ENCODE measurements at regions not wholly inside any gene's neighbourhood (a gene's known extent, or its start where the extent isn't known, plus 50 kb on each side); places are given as distances from the start of the nearest gene placed in this dataset.

DNA sequence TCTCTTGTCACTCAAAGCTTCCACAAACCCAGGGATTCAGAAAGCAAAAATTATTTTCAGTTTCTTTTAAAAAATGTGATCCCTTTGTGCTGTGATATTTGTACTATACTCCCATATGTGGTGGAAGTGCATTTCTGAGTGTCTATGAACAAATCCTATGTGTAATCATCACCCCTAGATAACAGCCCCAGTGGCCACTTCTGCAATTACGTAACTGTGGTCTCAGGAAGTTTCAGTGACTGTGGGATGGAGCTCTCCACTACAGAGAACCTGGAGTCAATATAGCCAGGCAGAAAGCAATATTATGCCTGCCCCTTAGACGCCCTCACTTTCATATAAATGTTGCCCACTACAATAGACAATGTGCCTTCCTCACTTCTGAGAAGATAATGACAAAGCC is 1101.7 kb upstream of the GHITM start:
- DNase-seq: no peak

DNA sequence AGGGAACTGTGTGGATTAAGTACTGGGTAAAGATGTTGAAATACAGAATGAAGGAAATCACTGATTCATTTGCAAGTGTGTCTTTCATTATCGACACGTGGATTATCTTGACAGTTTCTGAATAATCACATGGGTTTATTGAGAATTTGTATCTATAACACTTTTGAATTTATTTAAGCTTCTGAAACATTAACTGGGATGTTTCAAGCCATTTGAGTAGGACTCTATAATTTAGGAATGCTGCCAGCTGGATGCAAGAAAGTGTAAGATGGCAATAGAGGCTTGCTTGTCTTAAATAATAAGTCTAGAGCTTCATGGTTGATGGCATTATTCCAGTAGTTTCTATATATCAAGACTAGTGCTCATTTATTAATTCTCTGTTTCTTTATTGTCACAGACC is 1100.7 kb upstream of the GHITM start:
- no peak for DNase-seq

DNA sequence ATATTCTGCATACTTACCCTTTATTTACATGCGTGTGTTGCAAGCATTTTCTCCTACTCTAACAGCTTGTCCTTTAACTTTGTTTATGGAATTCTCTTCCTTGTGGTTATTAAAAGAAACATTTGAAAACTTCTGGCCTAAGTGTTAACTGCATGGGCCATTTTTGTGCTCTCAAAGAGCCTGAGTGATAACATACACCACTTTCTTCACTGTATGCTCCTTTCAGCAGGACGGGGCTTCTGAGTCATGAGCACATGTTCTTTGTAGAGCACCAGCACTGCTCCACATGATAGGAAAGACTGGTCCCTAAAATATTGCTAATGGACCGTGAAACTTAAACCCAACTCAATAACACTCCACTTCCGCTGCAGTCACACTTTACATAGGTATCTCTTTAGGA is 1093.6 kb upstream of the GHITM start:
- no peak for DNase-seq

DNA sequence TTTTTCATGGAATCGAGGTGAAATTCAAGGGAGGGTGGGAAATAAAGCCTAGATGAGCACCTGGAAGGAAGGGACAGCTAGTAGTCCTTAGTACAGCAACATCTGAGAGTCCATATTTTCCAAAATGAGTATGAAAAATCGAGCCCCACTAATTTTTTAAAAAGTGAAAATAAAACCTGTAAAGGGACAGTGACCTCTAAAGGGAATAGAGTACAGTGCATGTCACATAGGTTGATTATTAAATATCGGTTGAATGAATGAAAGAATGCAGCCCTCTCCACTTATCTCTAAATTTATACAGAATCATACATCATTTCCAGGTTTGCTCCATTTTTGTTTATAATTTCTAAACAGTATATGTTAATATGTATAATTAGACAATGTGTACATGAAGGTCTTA is 1088.5 kb upstream of the GHITM start:
- no peak for DNase-seq

DNA sequence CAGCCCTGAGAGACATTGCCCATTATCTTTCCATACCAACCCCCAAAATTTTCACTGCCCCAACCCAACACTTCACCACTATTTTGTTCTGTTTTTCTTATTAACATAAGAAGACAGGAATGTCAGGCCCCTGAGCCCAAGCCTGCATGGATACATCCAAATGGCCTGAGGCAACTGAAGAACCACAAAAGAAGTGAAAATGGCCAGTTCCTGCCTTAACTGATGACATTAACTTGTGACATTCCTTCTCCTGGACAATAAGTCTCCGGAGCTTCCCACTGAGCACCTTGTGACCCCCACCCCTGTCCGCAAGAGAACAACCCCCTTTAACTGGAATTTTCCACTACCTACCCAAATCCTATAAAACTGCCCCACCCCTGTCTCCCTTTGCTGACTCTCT is 1076.4 kb upstream of the GHITM start:
- no peak for DNase-seq

DNA sequence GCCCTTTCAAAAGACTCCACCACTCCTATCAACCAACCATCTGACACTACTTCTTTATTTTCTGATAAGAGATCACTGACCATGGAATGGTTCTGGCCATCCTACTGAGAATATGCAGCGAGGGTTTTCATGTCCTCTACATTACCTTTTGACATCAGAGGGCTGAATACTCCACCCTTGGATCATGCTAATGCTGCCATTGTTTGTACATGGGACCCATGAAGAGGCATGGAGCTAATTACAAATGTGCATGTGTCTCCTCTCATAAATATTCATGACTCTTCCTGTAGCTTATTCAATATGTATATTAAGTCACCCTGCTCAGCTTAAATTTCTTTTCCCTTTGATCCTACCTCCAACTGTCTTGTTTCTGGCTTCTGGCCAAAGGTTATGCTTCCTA is 1065.8 kb upstream of the GHITM start:
- no peak for DNase-seq

DNA sequence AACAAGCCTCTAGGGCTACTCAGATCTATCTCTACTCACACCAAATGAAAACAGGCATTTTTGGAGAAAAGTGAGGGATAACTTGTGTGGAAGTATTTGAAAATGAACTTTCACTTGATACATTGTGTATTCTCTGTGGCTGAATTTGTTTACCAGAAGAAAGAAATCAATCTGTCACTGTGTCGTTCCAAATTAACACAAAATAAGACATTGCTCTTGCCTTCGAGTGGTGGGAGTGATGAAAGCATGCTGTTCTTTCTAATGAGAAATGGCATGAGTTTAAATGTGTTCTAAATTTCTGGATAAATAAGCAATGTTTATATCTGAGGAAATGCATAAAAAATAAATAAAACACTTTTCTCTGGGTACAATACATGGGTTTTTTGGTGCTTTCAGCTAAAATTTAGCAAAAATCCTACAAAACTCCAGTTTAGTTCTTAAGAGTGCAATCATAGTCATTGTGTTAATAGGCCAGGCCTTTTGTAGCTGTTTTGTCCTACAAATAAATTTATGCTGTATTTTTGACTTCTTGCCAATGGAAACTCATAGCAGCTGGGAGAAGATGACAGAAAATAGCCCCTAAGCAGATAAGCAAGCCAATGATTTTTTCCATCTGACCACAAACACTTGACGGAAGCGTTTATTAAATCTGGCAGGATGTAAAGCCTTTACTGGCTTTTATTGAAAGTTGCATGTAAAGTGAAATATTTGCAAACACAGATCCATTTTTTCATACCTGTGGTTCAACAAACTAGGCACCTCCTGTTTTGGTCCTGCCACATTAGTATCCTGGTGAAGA is 1064.1 kb upstream of the GHITM start:
- peak; percentile 1 for DNase-seq

DNA sequence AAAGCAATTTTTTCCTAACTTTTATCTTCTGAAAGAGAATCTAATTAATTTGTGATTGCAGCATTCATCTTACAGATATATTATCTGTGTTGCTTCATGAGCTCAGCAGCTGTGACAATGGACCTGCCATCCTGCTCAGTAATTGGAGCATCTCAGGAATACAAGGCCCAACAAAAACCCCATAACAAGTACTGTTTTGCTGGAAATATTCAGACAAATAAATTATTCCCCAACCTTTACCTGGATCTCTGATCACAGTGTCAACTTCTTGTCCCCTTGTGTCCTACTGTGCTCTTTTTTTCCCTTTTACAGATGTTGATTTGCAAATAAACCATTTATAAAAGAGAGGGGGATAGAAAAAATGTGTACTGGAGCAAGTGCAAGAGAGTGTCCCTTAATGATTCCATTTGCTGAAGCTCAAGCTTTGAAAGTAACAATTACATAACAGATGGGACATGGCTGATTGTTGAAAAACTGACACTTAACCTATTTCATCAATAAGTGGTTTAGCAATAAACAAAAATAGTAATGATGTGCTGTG is 1063.4 kb upstream of the GHITM start:
- no peak for DNase-seq

DNA sequence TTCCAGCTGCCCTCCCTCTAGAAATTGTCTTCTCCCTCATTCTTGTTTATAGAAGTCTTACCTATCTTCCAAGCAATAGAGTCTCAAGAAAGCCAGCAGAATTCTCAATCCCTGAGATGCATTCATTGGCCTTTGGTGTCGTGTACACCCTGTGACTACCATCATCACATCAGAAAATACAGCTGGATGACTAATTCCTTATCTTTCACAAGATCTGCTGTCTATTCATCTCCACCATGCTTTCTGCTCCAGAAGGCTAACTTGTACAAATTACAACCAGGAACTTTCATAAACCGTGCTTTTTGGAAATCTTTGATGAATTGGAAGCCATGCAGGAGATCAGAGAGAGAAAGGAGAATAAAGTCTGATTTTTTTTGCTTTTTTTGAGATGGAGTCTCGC is 1062.9 kb upstream of the GHITM start:
- DNase-seq: no peak

DNA sequence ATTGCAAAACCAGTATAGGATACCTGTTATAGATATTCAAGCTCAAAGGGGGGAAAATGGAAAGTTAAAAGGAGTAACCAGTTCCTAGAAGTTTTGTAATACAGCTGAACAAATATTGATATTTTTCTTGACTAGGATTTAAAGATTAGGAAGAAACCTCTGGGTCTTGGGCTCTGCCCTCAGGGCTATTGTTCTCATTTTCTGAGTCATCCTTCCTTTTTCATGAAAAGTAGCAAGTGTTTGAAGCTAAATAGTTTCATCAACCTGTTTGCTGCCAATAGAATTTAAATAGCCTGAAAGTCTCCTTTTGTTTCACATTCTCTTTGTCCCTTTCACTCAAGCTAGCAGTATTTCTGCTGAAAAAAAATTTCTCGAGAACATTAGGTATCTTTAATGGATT is 1061.1 kb upstream of the GHITM start:
- DNase-seq: no peak

DNA sequence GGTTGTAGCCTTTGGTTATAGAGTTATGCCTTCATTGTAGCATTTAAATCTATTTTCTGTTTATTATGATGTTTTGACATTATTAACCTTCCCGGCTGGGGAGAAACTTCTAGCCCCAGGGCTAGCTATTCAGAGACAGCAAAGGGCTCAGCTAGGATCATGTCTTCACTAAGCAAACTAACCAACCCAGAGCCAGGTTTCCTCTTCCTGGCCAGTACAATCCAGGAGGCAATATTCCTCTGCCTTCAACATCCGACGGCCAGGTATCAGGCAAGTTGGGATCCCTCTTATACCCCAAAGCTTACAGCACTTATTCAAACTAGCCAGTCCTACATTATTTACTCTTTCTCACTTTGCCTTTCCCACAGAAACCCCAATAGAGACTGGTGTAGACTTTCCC is 1060.7 kb upstream of the GHITM start:
- DNase-seq: no peak

DNA sequence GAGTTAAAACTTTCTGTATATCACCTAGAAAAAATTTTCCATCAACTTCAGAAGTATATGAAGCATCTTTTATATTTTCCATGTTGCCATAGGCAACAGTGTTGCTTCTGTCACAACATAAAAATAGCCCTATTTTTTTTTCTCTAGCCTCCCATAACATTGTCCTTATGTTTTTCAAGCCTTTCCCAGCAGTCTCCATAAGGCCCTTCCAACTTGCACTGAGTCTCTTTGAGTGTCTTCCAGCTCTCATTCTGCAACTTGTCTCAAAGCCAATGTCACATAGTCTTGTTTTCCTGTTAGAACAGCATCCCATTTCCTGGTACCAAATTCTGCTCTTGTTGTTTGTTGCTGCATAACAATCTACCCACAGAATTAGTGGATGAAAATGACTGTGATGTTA is 1055.5 kb upstream of the GHITM start:
- DNase-seq: no peak

DNA sequence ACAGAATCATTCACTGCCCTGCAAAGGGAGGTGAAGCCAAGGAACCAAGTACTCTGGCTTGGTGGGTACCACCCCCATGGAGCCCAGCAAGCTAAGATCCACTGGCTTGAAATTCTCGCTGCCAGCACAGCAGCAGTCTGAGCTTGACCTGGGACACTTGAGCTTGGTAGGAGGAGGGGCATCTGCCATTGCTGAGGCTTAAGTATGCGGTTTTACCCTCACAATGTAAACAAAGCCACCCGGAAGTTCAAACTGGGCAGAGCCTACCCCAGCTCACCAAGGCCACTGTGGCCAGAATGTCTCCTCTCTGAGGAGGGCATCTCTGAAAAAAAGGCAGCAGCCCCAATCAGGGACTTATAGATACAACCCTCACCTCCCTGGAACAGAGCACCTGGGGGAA is 1050.0 kb upstream of the GHITM start:
- no peak for DNase-seq

DNA sequence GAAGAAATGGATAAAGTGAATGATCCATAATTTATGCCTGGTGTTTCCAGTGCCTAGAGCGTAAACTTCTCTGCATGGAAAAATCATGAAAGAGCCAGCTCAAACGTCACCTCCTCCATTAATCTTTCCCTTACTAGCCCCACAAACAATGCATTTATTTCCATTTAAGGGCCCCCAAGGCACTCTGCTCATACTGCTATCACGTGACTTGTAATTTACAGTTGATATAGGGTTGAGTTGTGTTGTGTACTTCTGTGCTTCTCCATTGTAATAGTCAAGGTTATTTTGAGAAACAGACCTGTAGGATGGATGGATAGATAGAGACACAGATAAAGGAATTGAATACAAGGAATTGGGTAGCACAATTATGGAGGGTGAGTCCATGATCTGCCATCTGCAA is 1034.7 kb upstream of the GHITM start:
- no peak for DNase-seq

DNA sequence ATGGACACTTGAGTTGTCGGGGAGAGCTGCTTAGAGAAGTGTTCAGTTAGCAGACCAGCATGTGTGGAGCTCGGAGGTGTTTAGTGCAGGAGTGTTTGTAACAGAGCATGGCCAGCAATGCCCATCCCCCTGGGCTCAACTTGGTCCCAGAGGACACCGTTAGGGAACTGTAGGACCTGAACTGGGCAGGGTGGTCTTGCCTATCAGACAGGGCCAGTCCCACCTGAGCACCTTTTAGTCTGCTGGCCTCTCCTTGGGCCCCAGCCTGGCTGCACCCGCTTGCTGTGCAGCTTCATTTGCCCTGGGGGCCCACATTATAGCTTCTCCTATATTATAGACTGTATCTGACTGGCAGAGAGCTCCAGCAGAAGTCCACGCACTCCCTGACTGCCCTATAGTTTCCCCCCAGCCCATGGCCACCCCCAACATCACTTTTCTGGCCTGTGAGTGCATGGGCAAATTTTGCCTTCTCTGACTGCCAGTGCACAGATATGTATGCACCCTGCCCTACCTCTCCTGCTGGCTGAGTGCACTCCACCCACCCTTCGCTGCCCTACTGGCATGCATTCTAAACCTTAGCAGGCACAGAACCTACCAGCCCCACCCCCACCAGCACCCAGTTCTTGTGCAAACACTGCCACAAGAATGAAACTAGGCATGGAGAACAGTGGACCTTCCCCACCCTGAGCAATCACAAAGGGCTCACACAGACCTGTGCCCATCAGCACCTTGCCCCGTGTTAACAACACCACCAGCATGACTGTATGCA is 1030.6 kb upstream of the GHITM start:
- DNase-seq: no peak

DNA sequence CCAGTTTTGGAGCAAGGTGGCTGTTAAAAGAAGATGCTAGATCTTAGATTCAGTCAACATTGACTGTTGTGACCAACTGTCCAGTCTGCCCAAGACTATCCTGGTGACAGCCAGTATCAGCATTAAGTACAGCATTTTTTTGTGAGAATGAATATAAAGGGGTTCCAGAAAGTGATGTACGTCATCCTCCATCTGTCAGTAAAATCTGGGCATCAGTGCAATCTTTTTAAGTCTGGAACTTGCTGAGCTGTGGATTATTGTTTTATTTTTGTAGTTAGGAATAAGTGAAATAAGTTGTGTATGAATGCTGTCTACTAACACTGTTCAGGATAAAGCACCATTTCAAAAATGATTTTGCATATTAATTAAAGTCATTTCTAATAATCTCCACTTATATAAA is 1020.0 kb upstream of the GHITM start:
- DNase-seq: no peak

DNA sequence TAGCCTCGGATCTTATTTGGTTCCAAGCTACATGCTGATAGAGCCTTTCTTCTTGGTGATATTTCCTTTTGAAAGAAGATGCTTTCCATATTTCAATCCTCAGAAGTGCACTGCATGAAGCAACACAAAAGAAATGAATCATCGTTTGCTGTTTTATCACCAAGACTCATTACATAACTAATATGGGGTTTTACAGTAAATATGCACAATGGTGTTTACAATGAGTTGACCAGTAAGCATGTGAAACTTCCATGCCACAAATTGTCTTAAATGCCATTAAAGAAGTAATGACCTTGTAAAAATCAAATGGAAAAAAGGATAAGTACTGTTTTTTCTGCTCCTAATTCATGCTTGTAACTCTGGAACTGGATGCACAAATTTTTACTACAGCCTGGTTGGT is 1017.0 kb upstream of the GHITM start:
- no peak for DNase-seq

DNA sequence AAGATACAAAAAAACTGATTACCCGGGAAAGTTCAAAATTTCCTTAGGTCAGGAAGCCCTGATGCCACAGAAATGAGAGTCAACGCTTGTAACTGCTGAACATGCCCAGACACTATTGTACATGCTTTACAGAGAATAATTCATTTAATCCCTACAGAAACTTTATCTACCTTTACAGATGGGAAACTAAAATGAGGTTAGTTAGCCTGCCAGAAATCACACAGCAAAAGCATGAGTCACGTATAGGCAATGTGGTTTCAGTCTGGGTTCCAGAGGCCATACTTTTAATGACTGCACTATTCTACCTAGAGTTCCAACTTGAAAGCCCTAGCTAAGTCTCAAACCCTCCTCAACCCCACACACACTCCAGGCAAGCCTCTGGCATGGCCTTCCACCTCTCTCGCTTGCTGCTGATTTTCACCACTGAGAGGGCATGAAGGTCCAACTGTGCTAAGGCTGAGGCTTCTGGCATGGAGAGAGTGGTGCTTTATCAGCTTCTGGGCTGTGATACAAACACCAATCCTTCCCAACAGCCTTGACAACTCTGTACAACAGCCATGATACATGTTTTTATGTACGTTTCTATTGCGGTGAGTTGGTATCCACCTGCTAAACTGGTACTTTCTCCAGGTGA is 1011.2 kb upstream of the GHITM start:
- no peak for DNase-seq

DNA sequence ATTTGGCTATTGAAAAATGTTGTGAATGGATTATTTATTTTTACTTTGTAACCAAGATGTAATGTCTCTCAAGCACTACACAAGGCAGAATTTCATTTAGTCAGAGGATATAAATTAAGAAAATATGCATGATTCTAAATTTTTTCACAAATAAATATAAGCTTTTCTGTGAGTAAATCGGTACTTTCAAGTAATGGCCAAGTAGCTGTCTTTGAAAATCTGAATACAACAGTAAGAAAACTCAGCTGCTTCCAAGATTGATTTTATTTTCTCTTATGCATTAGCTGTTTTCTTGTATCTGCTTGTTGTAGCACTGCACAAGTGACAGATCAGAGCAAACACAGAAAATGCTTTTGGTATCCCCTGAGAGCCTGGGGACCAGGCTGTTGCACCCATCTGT is 998.5 kb upstream of the GHITM start:
- no peak for DNase-seq

DNA sequence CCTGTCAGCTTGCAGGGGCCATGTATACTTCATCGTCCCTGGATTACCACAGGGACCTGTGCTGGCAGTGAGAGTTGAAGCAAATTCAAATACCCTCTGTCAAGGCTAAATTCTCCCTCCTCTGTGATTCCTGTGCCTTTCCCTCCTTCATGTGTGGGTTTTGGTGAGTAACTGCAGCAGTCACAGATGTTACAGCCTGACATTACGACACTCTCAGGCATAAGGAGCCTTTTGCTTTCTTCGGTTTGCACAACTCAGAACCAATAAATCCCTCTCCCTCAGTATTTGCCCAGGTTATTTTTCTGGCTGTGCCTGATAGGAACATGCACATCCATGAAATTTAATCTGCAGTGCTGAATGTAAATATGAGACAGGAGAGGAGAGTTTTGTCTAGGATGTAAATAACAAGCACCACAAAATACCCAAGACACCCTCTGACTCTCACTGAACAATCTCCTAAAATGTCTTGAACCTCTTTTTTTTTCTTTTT is 997.2 kb upstream of the GHITM start:
- DNase-seq: no peak

DNA sequence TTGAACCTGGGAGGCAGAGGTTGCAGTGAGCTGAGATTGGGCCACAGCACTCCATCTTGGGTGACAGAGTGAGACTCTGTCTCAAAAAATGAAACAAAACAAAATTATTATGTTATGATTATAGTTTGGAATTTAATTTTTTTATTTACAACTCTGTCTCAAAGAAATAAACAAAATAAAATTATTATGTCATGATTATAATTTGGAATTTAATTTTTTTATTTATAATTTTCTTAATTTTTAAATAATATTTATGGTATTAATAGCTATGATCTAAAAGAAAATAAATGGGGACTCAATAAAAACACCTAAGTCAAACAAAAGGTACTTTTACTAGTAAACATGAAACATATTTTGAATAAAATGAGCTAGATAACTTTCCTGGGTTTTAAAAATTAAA is 994.8 kb upstream of the GHITM start:
- DNase-seq: no peak

DNA sequence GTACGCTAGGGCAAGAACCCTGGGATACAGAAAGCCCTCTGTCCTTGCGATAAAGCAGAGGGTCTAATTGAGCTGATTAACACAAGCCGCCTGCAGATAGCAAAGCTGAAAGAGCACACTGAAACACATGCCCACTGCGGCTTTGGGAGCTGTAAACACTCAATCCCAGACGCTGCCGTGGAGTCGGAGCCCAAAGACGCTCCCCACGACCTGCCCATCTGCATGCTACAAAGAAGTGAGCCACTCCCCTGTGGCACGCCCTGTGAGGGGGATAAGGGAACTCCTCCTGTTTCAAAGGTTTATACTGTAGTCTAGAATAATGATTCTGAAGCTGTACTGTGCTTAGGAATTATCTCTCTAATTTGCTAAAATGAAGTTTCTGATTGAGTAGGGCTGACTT is 985.6 kb upstream of the GHITM start:
- no peak for DNase-seq

DNA sequence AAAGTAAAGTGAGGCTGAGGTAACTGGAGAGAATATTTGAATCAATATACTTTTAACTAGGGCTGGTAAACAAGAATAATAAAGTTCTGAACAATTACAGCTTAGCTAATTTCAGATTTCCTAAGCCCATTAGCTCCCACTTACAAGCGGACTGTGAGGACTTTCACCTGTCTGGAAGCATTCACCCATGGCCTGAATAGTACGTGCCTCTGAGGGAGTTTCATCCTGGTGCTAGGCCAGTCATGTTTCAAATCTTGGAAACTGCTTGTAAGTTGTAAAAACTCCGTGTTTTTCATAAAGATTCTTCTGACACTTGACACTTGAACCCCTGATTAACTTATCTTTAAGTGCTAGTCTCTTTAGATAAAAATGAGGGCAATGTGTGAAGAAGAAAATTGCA is 975.2 kb upstream of the GHITM start:
- DNase-seq: no peak

DNA sequence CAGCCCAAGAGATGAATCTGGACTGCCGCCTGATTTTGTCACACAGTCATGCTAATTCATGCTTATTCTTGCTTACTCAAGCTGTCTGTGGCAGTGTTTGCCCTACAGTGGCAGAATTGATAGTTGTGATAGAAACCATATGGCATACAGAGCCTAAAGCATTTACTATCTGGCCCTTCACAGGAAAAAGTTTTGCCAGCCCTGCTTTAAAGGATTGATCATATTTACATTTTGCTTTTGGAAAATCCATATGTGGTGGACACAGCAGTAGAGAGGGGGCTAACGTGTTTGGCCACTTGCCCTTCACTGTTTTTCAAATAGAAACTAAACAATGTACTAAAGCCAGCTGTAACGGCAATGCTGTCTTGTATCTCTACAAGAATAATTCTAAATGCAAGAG is 974.0 kb upstream of the GHITM start:
- peak; percentile 24 for DNase-seq

Measured in NCI-H2081 treated with DMSO at 0.1 percent for 48 hours (cell line).